GM21619 (cell line): ENCODE measurements at regions not wholly inside any gene's neighbourhood (a gene's known extent, or its start where the extent isn't known, plus 50 kb on each side); places are given as distances from the start of the nearest gene placed in this dataset.

Experiments used
- ATAC-seq: cut with Tn5 transposase; IDR thresholded peaks from one replicate; pipeline ENCODE4 v1.9.1; 2021; ENCODE audit not compliant: unreplicated experiment

GRCh38 chr2:76326636-76327035 is 615.9 kb upstream of the GCFC2 start:
- ATAC-seq: no peak

- no peak for ATAC-seq
Observed at GRCh38 chr2:76323381-76323780, 612.7 kb upstream of the GCFC2 start.

- ATAC-seq: no peak
Observed at GRCh38 chr2:76320716-76321115, 610.0 kb upstream of the GCFC2 start.

GRCh38 chr2:76318848-76319360 is 608.2 kb upstream of the GCFC2 start:
- no peak for ATAC-seq

GRCh38 chr2:76316691-76317090 is 606.0 kb upstream of the GCFC2 start:
- ATAC-seq: no peak

- ATAC-seq: no peak
Observed at GRCh38 chr2:76314271-76315020, 603.7 kb upstream of the GCFC2 start.

- ATAC-seq: no peak
Observed at GRCh38 chr2:76312236-76312635, 601.5 kb upstream of the GCFC2 start.

GRCh38 chr2:76311728-76312127 is 601.0 kb upstream of the GCFC2 start:
- ATAC-seq: no peak

GRCh38 chr2:76310894-76311633 is 600.3 kb upstream of the GCFC2 start:
- ATAC-seq: no peak

GRCh38 chr2:76307495-76307894 is 596.8 kb upstream of the GCFC2 start:
- ATAC-seq: no peak

- no peak for ATAC-seq
Observed at GRCh38 chr2:76298041-76298440, 587.3 kb upstream of the GCFC2 start.

- ATAC-seq: no peak
Observed at GRCh38 chr2:76296438-76296837, 585.7 kb upstream of the GCFC2 start.

GRCh38 chr2:76295762-76296161 is 585.0 kb upstream of the GCFC2 start:
- no peak for ATAC-seq

- no peak for ATAC-seq
Observed at GRCh38 chr2:76288598-76288997, 577.9 kb upstream of the GCFC2 start.

GRCh38 chr2:76288146-76288545 is 577.4 kb upstream of the GCFC2 start:
- no peak for ATAC-seq

- ATAC-seq: no peak
Observed at GRCh38 chr2:76283350-76283749, 572.6 kb upstream of the GCFC2 start.

- ATAC-seq: no peak
Observed at GRCh38 chr2:76281156-76281841, 570.6 kb upstream of the GCFC2 start.

- ATAC-seq: no peak
Observed at GRCh38 chr2:76280686-76281085, 570.0 kb upstream of the GCFC2 start.

- ATAC-seq: no peak
Observed at GRCh38 chr2:76279142-76279541, 568.4 kb upstream of the GCFC2 start.

GRCh38 chr2:76275788-76276187 is 565.1 kb upstream of the GCFC2 start:
- no peak for ATAC-seq

GRCh38 chr2:76274676-76275075 is 564.0 kb upstream of the GCFC2 start:
- no peak for ATAC-seq

- no peak for ATAC-seq
Observed at GRCh38 chr2:76274160-76274559, 563.4 kb upstream of the GCFC2 start.
